AML-193 (cell line): ENCODE measurements at regions not wholly inside any gene's neighbourhood (a gene's known extent, or its start where the extent isn't known, plus 50 kb on each side); places are given as distances from the start of the nearest gene placed in this dataset.
"Not testable (repeated sequence)": the region's sequence is repeated elsewhere in the genome, so short reads cannot be mapped to it uniquely, and the experiment has no call there.

ENCODE experiments used
- DNase-seq, 2 experiments: peaks; one replicate each; lab custom pipeline; 2025; lab: John Stamatoyannopoulos, UW

DNA sequence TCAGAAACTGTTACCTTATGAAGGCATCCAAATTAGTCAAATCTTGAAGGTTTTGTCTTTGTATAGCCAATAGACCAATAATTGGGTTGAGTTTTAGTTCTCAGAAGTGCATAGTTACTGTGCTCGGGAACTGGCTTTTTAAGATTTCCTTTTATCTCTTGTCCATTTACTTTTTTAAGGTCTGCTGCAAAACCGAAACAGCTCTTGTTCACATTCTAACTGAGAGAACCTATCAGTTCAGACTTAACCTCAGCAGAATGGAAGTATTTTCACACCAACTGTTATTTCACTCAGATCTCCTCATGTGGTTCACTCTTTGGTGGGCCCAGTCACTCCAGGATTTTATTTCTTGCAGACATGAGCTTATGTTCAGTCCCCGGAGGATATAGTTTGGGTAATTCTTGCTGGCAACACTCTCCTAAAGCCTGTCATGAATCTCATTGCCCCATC lies 55.5 kb downstream of the TPBG start:
- DNase-seq: no peak

DNA sequence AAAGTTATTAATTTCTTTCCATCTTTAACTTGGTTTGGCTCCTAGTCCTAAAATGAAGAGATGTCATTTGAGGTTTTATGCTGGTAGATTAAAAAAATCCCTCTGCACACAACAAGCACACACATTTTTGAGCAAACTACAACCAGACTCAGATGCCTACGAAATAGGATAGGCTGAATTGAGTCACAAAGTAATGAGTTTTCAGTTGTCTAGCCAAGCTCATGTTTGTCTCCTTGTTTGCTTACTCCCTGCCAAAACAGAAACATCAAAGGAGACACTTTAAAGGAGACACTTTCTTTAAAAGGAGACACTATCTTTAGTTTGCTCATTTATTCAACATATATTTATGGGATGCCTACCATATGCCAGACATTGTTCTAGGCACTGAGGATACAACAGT lies 56.2 kb downstream of the TPBG start:
- DNase-seq: no peak

DNA sequence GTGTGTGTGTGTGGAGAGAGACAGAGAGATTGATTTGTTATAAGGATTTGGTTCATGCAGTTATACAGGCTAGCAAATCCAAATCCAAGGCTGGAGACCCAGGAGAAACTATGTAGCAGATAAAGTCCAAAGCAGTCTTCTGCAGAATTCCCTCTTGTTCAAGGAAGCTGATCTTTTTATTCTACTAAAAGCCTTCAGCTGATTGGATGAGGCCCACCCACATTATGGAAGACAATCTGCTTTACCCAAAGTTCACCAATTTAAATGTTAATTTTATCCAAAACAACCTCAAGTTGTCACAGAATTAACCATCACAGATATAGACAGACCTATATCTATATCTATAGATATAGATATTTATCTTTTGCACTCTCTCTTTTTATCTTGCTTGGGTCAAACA lies 67.0 kb downstream of the TPBG start:
- no peak for DNase-seq

DNA sequence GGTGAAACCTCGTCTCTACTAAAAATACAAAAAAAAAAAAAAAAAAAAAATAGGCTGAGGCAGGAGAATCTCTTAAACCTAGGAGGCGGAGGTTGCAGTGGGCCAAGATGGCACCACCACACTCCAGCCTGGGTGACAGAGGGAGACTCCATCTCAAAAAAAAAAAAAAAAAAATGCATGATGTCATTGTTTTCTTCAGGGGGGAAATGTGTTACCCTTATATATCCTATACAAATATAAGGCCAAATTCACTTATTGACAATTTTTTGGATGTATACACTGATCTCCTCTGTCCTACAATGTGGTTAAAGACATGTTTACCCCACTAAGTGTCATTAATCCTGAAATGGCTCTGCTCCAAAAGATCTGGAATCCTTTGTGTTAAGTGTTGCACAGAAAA lies 73.1 kb downstream of the TPBG start:
- DNase-seq: no peak

DNA sequence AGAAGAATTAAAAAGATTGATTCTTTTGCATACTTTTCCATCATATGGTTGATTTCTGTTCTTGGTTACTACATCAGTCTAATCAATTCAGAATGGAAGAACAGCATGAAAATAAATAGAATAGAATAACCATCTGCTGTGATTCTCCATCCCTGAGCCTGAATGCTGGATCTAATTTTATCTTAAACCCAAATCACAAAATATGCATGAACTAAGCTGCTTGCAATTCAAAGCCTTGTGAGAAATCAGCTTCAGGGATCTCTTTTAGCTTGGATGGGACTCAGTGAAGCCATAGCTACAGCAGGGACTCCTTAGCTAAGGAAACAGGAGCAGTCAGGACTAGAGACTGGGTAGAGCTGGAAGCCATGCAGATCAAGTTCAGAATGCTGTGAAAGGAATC lies 74.1 kb downstream of the TPBG start:
- no peak for DNase-seq

DNA sequence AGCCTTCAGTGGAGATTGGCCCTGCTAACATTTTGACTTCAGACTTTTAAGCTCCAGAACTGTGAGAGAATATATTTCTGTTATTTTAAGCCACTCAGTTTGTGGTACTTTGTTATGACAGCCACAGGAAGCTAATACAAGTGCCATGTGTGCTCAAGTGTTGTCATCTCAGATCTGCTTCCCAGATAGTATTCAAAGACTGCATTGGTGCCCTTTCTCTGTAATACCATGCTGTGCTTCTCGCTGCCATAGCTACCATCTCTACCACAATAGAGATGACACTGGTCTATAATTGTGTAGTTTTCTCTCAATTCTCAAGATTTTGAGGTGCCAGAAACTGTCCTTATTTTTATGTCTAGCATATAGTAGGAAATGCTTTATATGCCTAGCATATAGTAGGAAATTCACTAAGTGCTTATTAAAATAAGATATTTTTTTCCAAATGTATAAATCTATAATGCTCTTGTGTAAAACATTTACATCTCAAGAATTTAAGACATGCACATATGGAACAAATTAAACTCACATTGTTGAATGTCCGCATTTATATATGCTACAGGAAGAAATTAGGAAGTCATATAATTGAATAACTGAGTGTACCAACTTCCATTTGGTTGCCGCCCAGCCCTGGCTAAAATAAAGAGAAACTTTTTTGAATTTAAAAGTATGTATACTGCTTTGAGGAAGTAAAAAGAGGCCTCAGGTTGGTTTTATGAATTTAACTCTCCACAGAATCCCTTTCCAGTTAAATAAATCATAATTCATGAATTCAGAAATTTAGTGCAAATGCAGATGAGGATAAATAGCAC lies 77.6 kb downstream of the TPBG start:
- DNase-seq: no peak

DNA sequence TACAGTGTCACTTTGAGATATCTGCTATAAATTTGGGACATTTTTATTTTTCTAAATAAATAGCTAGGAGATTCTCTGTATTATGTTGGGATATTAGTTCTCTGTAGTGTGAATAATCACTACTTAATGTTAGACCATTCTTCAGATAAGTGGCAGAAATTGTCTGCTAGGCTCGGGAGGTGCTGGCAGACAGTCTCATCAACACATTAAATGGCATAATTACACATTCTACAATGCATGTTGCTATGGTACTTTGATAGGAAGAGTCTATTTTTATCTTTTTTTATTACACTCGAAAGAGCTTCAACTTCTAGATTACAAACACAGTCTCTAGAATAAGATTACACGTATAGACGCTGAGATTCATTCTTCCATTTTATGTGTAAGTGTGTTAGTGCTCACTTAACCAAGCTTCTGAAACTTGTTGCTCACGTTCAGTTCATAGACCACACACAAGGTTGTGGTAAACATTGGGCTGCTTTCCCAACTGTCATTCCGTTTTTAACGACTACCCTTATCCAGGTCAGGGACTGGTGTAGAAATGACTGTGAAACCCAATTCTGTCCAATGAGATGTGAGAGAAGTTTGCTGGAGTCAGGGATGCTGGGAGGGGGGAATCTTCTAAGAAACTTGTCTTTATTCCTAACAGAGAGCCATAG lies 78.6 kb downstream of the TPBG start:
- no peak for DNase-seq

DNA sequence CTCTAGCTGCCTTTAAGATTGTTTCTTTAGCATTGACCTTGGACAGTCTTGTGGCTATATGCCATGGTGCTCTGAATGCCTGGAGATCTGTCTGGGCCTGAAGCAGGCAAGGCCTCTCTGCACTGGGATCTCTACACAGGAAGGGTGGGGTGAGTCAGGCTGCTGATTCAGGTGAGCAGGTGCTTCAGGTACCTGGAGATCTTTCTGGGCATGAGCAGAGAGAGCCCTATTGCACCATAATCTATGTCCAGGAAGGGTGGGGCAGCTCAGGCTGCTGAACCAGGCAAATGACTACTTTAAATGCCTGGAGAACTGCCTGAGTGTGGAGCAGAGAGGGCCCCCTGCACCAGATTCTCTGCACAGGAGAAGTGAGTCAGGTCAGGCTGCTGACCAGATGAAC lies 94.5 kb downstream of the TPBG start:
- DNase-seq: no peak

DNA sequence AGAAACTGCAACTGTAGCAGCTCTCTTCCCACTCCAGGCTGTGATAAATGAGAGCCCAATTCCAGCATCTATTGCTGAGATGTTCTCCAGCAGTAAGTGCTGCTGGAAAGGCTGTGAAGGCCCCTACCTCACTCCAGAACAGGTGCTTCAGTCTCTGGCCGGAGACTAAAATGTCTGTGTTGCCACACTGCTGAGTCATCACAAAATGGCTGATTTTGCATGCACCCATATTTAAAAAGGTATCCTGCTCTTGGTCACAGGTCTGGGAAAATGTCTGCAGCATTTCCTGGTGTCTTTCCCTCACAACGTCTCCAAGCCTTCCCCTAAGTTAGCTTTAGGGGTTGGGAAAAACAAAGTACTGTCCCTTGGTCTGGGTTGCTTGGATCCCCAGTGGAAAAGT lies 95.1 kb downstream of the TPBG start:
- no peak for DNase-seq

DNA sequence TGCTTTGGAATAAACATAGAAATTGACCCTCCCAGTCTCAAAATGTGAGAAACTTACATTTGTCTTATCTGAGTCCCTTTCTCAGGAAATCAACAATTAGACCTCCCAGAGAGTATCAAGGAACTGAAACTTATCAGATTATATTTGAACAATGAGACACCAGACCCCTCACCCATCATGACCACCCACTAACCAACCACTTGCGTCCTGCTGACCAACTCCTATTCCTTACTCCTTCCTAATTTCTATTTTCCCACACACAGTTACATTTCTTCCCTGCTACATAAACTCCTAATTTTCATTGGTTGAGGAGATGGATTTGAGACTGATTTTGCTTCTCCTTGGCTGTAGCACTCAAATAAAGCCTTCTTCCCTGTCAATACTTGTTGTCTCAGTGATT lies 97.9 kb downstream of the TPBG start:
- DNase-seq: no peak

DNA sequence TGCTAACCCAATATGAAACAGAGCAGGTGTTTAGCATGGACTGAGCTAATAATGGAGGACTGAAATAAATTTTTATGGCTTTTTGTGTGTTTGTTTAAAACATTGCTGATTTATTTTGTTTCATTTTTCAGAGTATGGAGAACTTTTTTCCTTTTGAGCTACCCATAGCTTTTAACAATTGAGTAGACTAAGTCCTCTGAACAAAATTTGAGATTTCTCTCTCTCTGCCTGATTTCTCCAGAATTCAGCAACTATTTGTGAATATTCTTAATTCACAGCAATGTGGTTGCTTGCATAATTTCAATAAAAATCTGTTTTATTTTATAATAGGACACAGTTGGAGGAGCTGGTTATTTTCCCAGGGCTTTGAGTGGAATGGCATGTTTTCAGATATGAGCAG lies 103.7 kb downstream of the TPBG start:
- no peak for DNase-seq

DNA sequence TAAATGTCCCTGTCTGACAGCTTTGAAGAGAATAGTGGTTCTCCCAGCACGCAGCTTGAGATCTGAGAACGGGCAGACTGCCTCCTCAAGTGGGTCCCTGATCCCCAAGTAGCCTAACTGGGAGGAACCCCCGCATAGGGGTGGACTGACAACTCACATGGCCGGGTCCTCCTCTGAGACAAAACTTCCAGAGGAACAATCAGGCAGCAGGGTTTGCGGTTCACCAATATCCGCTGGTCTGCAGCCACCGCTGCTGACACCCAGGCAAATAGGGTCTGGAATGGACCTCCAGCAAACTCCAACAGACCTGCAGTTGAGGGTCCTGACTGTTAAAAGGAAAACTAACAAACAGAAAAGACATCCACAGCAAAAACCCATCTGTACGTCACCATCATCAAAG lies 106.5 kb downstream of the TPBG start:
- not testable (repeated sequence) for DNase-seq

DNA sequence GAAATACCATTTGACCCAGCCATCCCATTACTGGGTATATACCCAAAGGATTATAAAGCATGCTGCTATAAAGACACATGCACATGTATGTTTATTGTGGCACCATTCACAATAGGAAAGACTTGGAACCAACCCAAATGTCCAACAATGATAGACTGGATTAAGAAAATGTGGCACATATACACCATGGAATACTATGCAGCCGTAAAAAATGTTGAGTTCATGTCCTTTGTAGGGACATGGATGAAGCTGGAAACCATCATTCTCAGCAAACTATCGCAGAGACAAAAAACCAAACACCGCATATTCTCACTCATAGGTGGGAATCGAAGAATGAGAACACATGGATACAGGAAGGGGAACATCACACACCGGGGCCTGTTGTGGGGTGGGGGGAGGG lies 111.5 kb downstream of the TPBG start:
- DNase-seq: not testable (repeated sequence)

DNA sequence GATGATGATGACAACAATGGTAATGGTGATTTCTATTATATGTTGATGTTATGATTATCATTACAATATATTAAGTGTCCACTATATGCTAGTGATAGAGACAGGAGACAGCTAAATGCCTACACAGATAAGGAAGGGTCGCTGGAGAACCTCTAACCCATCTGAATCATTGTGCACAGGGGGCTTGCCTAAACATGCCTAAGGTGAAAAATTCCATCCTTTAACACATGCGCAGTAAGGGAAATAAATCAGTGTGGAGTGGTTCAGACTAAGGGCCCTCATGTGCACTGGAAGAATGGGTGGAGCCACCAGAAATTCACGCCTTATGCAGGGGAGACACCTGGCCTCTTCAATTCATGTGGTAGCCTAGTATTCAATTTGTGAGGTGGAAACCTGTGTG lies 120.4 kb downstream of the TPBG start:
- no peak for DNase-seq

DNA sequence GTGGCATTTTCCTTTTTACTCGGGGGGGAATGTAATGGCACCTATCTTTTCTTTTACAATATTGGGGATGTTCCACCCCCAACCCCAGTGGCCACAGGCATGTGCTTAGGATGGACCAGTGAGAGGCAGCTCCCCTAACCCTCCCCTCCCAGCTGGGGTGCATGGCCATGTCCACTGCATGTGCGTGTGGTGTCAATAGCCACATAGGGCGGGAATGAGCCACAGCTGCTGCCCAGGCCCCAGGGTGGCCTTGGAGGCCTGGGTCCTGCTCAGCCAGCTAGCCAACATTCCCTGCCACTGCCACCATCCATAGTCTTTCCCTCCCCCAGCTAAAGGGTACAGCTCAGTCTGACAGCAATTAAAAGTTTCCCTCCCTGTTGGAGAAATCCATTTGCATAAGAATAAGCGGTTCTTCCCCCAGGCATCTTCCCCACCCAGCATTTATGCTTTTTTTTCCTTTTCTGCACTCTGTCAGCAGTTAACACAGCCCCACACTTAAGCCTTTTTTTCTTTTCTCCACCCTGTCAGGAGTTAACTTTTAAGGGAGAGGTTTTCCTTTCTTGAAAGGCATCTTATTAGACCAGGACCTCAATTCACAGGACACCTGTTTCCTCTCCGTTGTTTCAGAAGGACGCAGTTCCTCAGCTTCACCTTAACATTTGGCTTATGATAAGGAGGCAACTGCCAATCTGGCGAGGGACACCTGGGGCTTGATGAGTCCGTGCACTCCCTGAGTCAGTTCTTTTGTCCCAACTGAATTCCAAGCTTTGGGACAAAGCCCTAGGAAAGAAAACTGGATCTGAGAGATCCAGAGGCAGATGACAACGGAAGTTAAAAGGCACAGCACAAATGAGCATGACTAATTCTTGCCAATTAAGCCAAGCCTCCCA lies 121.4 kb downstream of the TPBG start:
- DNase-seq: no peak

DNA sequence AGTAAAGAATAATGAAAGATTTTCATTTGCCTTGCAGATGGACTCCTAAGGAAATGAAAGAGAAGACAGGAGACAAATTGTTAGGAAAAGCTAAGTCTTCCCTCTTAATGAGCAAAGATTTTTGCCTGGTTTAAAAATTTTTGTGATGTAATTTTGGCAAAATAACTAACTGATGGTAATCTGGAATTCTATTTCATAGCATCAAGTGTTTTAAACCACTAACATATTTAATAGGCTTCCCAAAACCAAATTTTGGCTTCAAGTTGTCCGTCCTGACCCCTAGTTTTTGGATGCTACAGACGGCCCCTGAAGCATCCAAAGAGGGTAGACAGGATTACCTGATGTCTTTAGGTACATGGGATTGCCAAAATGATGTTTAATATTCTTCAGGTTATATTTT lies 124.3 kb downstream of the TPBG start:
- no peak for DNase-seq

DNA sequence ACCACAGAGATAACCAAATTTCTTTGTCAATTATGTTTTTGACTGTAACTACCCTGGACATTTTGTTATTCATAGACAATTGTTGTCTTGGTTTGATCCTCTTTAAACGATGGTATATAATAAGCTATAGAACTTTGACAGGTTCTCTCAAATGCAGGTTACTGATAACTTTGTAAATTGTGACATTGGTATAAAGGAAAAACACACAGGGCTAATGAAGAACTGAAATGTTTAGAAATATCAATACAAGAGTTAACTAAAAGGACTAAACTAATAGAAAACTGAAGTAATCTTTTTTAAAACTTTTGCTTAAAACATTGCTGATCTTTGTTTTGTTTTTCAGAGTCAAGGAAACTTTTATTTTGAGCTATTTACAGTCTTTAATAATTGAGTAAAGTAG lies 124.8 kb downstream of the TPBG start:
- no peak for DNase-seq

DNA sequence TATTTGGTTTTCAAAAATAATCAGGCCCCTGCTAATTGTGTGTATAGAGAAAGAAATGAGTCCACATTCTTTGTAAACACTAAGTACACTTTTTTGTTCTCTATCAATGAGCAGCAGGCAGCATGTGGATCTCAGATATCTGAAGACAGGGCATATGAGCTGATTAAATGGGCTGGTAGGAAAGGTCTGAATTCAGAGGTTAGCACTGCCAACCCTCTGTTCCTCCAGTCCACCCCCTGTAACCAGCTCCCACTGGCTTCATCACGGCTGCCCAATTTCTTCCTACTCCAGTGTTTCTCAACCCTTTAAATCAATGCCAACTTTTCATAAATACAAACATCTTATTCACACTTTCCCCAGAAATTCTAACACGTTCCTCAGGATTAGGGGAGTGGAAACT lies 128.5 kb downstream of the TPBG start:
- no peak for DNase-seq

DNA sequence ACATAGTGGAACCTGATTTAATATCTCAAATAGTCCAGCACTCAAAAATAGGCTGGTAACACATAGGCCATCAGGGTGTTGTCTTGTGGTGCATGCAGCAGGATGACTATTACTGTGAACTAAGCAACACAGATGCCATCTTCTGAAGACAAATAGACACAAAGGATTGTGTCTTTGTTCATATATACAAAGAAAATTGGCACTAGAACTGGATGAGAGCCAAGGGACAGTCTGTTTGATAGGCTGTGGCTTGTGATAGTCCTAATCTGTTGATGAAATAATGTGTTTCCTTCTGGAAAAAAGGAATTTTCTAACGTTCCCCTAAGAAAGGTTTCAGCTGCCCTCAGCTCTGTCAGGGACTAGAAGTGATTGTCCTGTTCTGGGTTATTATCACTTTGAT lies 129.8 kb downstream of the TPBG start:
- DNase-seq: no peak

DNA sequence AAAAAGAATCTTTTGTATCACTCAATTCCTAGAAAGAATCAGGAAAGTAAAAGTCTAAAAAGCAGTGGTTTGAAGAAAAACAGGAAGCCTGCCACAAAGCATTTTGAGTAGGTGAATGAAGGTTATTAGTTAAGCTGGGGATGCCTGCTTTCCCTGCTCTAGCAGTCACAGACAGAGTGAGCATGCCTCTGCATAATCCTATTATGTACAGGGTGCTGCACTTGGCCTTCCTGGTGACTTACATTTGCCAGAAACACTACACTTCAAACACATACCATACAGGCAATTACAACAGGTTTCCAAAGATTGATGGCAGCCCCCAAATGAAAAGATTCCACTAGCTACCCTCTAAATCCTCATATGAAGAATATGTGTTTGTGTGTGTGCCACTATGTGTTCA lies 130.8 kb downstream of the TPBG start:
- DNase-seq: no peak

DNA sequence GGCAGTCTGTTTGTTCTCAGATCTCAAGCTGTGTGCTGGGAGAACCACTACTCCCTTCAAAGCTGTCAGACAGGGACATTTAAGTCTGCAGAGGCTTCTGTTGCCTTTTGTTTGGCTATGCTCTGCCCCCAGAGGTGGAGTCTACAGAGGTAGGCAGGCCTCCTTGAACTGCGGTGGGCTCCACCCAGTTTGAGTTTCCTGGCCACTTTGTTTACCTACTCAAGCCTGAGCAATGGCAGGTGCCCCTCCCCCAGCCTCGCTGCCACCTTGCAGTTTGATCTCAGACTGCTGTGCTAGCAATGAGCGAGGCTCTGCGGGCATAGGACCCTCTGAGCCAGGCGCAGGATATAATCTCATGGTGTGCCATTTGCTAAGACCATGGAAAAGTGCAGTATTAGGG lies 138.3 kb downstream of the TPBG start:
- not testable (repeated sequence) for DNase-seq

DNA sequence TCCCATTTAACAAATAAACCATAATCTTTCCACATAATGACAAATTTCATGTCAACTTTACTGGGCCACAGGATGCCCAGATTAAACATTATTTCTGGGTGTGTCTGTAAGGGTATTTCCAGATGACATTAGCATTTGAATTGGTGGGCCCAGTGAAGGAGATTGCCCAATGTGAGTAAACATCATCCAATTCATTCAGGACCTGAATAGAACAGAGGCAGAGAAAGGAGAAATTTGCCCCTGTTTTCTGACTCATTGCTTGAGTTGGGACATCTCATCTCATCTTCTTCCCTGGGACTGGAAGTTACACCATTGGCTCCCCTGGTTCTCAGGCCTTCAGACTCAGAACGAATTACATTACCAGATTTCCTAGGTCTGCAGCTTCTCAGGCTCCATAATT lies 142.9 kb downstream of the TPBG start:
- no peak for DNase-seq

DNA sequence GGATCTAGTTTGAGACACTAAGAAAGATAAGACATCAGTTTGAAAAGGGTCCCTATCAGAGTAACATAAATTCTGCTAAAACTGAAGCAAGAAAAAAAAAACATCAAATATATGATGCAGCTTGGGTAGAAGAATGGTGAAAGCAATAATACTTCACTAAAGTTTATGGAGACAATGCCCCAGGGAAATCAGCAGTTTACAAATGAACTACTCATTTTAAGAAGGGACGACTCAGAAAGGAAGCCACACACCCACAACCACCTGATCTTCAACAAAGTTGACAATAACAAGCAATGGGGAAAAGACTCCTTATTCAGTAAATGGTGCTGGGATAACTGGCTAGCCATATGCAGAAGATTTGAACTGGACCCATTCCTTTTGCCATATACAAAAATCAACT lies 143.5 kb downstream of the TPBG start:
- no peak for DNase-seq
